Epithelial cell of esophagus (primary cell): ENCODE measurements at regions not wholly inside any gene's neighbourhood (a gene's known extent, or its start where the extent isn't known, plus 50 kb on each side); places are given as distances from the start of the nearest gene placed in this dataset.

ENCODE experiments used
- DNase-seq: peaks from one replicate; pipeline ENCODE4 v3.0.0; 2010; ENCODE audit warnings: low read depth
- H3K4me3 ChIP-seq: 2 replicates; pipeline ENCODE4 v1.5.1; 2011; ENCODE audit warnings: mild to moderate bottlenecking, low read length, control low read depth
- TF ChIP-seq, protein P1 (sequence below): IDR thresholded peaks from 2 replicates; pipeline ENCODE4 v1.5.1; 2011; ENCODE audit warnings: low read depth, mild to moderate bottlenecking, low read length, control low read depth, inconsistent platforms; ENCODE audit not compliant: insufficient read depth; ENCODE audit errors: missing control alignments

DNA sequence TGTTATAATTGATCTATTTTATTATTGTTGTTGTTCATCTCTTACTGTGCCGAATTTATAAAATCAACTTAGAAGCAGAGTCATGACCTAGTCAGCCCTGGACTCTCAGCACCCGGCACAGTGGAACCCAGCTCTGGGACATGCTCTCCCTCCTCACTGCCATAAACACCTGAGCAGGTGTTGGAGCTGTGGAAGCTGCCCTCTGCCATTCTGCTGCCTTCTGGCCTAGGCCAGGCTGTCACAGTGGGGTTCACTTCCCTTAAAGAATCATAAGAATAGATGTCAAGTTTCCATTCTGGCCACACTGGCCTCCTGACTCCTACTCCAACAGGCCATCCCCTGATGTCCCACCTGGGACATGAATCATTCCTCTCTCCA lies 192.2 kb downstream of the ZFP36L2 start:
- TF ChIP-seq, protein P1, sequence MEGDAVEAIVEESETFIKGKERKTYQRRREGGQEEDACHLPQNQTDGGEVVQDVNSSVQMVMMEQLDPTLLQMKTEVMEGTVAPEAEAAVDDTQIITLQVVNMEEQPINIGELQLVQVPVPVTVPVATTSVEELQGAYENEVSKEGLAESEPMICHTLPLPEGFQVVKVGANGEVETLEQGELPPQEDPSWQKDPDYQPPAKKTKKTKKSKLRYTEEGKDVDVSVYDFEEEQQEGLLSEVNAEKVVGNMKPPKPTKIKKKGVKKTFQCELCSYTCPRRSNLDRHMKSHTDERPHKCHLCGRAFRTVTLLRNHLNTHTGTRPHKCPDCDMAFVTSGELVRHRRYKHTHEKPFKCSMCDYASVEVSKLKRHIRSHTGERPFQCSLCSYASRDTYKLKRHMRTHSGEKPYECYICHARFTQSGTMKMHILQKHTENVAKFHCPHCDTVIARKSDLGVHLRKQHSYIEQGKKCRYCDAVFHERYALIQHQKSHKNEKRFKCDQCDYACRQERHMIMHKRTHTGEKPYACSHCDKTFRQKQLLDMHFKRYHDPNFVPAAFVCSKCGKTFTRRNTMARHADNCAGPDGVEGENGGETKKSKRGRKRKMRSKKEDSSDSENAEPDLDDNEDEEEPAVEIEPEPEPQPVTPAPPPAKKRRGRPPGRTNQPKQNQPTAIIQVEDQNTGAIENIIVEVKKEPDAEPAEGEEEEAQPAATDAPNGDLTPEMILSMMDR: no peak
- H3K4me3 ChIP-seq: no peak overlapping the region
- no peak for DNase-seq

DNA sequence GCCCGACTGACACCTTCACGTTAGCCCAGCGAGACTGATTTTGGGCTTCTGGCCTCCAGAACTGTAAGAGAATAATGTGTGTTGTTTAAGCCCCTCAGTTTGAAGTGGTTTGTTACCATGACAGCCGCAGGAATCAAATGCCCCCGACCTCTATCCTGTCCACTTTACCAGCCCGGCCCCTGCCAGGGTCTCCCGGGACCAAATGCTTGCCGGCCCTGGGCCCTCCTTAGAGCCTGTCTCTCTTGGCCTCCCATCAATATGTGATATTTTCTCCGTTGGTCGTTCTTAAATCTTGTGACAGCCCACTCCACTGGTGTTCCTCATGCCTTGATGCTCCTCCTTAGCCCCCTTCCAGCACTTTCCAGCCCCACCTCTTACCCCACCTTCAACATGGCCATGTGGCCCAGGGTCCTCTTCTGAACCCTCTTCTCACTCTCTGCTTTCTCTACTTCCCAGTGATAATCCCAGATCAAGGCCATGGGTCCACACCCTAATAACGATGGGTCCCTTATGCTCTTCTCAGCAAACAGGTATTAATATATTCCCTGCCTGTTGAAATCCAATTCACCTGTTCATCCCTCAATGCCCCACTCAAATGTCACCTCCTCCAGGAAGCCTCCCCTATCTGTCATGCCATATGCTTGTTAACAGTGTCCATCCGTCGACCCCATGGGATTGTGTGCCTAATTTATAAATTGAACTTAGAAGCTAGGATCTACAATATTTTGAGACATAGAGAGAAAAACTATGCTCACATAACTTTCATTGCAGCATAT lies 192.8 kb downstream of the ZFP36L2 start:
- H3K4me3 ChIP-seq: no peak overlapping the region
- TF ChIP-seq, protein P1: no peak
- no peak for DNase-seq

DNA sequence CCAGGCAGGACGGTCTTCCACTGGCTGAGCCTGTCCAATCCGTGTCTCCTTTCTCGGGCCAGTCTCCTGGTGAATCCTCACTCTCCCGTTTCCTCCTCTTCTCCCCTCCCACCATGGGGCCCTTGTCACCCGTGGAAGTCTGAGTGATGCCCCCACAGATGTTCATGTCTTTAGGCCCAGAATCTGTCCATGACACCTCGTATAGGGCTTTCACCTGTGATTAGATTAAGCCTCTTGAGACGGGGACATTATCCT lies 193.5 kb downstream of the ZFP36L2 start:
- DNase-seq: no peak
- TF ChIP-seq, protein P1: no peak
- H3K4me3 ChIP-seq: no peak overlapping the region

DNA sequence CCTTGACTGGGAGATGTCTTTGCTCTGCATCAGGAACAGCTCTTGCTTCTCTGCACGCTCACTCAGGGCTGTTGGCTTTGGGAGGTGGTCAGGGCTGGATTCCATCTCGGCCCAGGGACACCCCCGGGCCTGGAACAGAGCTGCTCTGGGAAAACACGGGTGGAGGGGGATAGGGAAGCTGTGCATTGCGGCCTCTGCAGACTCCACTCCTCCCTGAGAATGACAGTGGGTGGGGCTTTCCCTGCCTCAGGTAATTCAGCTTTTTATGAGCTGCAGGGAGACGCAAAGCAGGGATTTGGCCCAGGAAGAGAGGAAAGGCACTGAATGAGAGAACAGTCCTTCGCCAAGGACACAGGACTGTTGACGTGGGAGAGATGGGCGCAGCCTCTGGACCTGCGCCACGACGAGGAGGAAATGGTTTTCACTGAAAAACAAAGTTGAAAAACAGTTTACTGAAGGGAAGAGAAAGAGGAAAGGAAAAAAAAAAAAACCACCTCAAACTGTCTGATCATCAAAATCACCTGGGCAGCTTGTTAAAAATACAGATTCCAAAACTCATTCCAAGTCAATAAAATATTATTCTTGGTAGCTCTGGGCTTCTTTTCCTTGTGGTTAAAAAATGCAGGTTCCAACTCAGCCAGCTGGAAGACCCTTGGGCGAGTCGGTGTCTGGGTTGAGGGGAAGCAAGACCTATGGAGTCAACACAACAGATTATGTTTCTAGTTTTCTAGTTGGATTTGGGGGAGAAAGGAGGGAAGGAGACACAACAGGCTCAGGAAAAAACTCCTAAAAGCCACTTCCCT lies 194.0 kb downstream of the ZFP36L2 start:
- no peak for DNase-seq
- no peak overlapping the region for H3K4me3 ChIP-seq

DNA sequence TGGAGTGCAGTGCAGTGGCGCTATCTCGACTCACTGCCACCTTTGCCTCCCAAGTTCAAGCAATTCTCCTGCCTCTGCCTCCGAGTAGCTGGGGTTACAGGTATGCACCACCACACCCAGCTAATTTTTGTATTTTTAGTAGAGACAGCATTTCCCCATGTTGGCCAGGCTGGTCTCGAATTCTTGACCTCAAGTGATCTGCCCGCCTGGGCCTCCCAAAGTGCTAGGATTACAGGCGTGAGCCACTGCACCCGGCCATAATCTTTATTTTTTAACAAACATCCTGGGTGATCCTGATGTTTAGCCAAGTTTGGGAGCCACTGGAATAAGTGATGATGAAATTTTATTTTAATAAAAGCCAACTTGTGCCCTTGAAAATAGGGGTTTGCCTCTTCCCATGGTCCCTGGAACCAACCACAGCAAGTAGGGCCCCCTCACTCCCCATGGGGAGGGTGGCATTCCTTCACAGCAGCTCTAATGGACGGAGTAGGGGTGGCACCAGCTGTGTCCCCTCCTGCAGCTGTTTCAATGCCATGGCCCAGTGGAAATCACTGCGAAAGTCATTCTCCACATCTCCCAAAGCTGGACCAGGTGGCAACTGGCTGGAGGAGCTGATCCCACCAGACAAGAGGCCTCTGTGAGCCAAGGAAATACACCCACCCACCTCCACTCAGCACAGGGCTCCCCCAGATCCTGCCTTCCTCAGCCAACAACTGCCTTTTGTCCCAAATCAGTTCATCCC lies 194.8 kb downstream of the ZFP36L2 start:
- TF ChIP-seq, protein P1: no peak
- DNase-seq: no peak
- H3K4me3 ChIP-seq: no peak overlapping the region

More for the DNA sequence above, 194.0 kb downstream of the ZFP36L2 start:
- TF ChIP-seq, protein P1: no peak

DNA sequence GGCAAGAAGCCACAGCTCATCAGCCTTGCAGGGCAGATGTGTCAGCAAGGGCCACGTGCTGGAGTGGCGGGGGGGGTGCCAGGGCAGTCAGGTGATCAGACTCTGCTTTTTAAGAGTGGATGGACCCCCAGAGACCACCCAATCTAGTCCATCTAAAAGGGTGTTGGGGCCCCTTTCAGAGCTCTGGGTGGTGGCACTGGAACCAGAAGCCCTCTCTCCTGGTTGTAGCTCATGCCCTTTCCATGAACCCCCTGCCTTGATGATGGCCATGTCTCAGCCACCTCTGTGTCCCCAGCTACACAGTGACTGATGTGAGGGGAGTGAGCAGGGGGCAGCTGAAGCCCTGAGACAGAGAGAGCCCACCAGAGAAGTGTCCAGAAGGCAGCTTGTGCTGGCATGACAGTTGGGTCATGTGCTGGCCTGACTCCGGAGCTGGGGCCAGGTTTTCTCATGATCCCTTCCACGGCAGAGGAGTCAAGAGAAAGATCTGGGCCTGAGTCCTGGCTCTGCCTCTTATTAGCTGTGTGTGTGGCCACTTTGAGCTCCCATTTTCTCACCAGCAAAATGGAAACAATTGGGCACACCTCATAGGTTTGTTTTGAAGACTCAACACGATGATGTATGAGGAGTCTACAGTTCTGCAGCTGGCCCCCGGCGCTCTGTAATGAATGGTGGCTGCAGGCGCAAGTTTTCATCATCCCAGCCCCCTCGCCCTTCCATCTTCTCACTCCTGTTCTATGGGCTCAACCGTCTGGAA lies 195.7 kb downstream of the ZFP36L2 start:
- DNase-seq: no peak
- H3K4me3 ChIP-seq: no peak overlapping the region
- TF ChIP-seq, protein P1: no peak
